HepG2 (cell line): ENCODE measurements at regions not wholly inside any gene's neighbourhood (a gene's known extent, or its start where the extent isn't known, plus 50 kb on each side); places are given as distances from the start of the nearest gene placed in this dataset.
A peak's percentile ranks its signal among the peaks of the same experiment; 100 is the strongest.

ENCODE experiments used
- ATAC-seq: fragments of 200-7000 bp; cut with Tn5 transposase; 3 replicates; pipeline ENCODE4 v1.9.1; 2020; ENCODE audit warnings: mild to moderate bottlenecking, moderate library complexity
- BruUV-seq: library from RNA; stranded (reverse); fragments of 400-500 nt; replicated peaks from 2 replicates; lab custom pipeline; 2021; lab: Mats Ljungman, UMichigan
- CTCF ChIA-PET: fragments of 300-600 bp; formaldehyde crosslinking; extraction: SDS; loops from one replicate; lab custom pipeline; 2021; ENCODE audit warnings: low total read pairs, inconsistent platforms, low intra/inter-chr PET ratio; lab: Yijun Ruan, JAX
- POLR2A ChIA-PET: fragments of 350-600 bp; sonication (Branson Sonifier 250); formaldehyde crosslinking; loops from one replicate; lab custom pipeline; 2020; ENCODE audit warnings: antibody characterized with exemption, inconsistent platforms; lab: Yijun Ruan, JAX
- DNase-seq: peaks from one replicate; pipeline ENCODE4 v3.0.0-alpha.2; 2015; ENCODE audit warnings: low spot score
- FAIRE-seq: peaks from 3 replicates; lab custom pipeline; 2011; peaks lifted over from hg19 to GRCh38; lab: Jason Lieb, UNC
- H2AFZ ChIP-seq: one replicate; pipeline ENCODE4 v1.6.1; 2011; ENCODE audit warnings: low read length, inconsistent platforms
- H3K27ac ChIP-seq: fragments of 300-600 bp; 3 replicates; pipeline ENCODE4 v1.8.0; 2011; ENCODE audit warnings: mixed run types, mild to moderate bottlenecking, mixed read lengths, low read length, inconsistent platforms; ENCODE audit not compliant: insufficient read depth; ENCODE audit errors: extremely low read length
- H3K27me3 ChIP-seq, 2 experiments: fragments of 200-600 bp in 1 of 2; 2 replicates in 1 of 2; 3 replicates in 1 of 2; pipeline versions ENCODE4 v1.6.0 to v1.8.0; 2011; ENCODE audit warnings: low read length in 2 of 2, mild to moderate bottlenecking in 2 of 2, moderate library complexity in 2 of 2, inconsistent platforms in 1 of 2; ENCODE audit not compliant: insufficient read depth in 2 of 2, control insufficient read depth in 1 of 2
- H3K36me3 ChIP-seq, 2 experiments: fragments of 200-600 bp in 1 of 2; replicated peaks in 1 of 2; 2 replicates in 1 of 2; 3 replicates in 1 of 2; pipeline versions ENCODE4 v1.5.1 to v1.8.0; 2011; ENCODE audit warnings: low read length in 2 of 2, inconsistent platforms in 1 of 2; ENCODE audit not compliant: insufficient read depth in 2 of 2, control insufficient read depth in 1 of 2
- H3K4me1 ChIP-seq: 2 replicates; pipeline ENCODE4 v1.5.1; 2012; ENCODE audit warnings: low read length, inconsistent platforms; ENCODE audit not compliant: insufficient read depth
- H3K4me2 ChIP-seq: 2 replicates; pipeline ENCODE4 v1.6.0; 2011; ENCODE audit warnings: low read depth, low read length, inconsistent platforms
- H3K4me3 ChIP-seq, 3 experiments: fragments of 200-600 bp in 1 of 3; sonication (generic), shearing (Covaris generic) in 1 of 3; replicated peaks in 1 of 3; 2 replicates each; pipeline ENCODE4 v1.5.1; 2011 to 2016; ENCODE audit warnings: low read length in 3 of 3, inconsistent platforms in 2 of 3, low read depth in 2 of 3, mild to moderate bottlenecking in 2 of 3, control low read depth in 1 of 3, mixed read lengths in 1 of 3; ENCODE audit not compliant: insufficient read depth in 1 of 3
- H3K79me2 ChIP-seq: one replicate; pipeline ENCODE4 v1.6.1; 2011; ENCODE audit warnings: low read length, inconsistent platforms; ENCODE audit not compliant: insufficient read depth
- H3K9ac ChIP-seq: 2 replicates; pipeline ENCODE4 v1.6.0; 2011; ENCODE audit warnings: mild to moderate bottlenecking, low read depth, low read length, inconsistent platforms; ENCODE audit not compliant: insufficient read depth
- H3K9me3 ChIP-seq: 2 replicates; pipeline ENCODE4 v1.5.1; 2012; ENCODE audit warnings: mild to moderate bottlenecking, low read length
- H4K20me1 ChIP-seq: 2 replicates; pipeline ENCODE4 v1.6.0; 2011; ENCODE audit warnings: inconsistent platforms, mild to moderate bottlenecking, low read length, moderate library complexity; ENCODE audit not compliant: insufficient read depth
- DRAP1 ChIP-seq: IDR thresholded peaks from 2 replicates; pipeline ENCODE4 v1.6.1; 2016; ENCODE audit warnings: missing genetic modification reagents, missing compliant biosample characterization
- ETV5 ChIP-seq: IDR thresholded peaks from 2 replicates; pipeline ENCODE4 v1.6.1; 2018; ENCODE audit warnings: missing biosample characterization, missing genetic modification reagents, inconsistent platforms, borderline replicate concordance
- FOXA1 ChIP-seq, 2 experiments: fragments of 450-650 bp in 1 of 2; sonication (generic) in 1 of 2; formaldehyde crosslinking in 1 of 2; IDR thresholded peaks; 2 replicates each; pipeline versions ENCODE4 v1.4.0 to v1.6.1; 2016 to 2020; ENCODE audit warnings: missing genetic modification reagents in 1 of 2
- JARID2 ChIP-seq: sonication (generic); formaldehyde crosslinking; IDR thresholded peaks from 2 replicates; pipeline ENCODE4 v1.8.1; 2023; ENCODE audit warnings: missing genetic modification reagents, inconsistent platforms; ENCODE audit not compliant: insufficient replicate concordance
- MIER3 ChIP-seq: IDR thresholded peaks from 2 replicates; pipeline ENCODE4 v1.6.1; 2016; ENCODE audit warnings: missing compliant biosample characterization, borderline replicate concordance
- RXRB ChIP-seq: IDR thresholded peaks from 2 replicates; pipeline ENCODE4 v1.6.1; 2016; ENCODE audit warnings: borderline replicate concordance, missing genetic modification reagents, missing compliant biosample characterization
- SALL2 ChIP-seq: sonication (generic); formaldehyde crosslinking; IDR thresholded peaks from 2 replicates; pipeline ENCODE4 v1.8.1; 2023; ENCODE audit warnings: mild to moderate bottlenecking, missing genetic modification reagents, inconsistent platforms
- SNAI1 ChIP-seq: sonication (generic); formaldehyde crosslinking; IDR thresholded peaks from 2 replicates; pipeline ENCODE4 v1.5.0; 2020; ENCODE audit warnings: mild to moderate bottlenecking, missing genetic modification reagents, borderline replicate concordance
- U2AF1 ChIP-seq: fragments of 200-400 bp; formaldehyde crosslinking; optimal IDR thresholded peaks from 2 replicates; pipeline ENCODE3; 2017; ENCODE audit warnings: mild to moderate bottlenecking, low read depth, low read length
- ZMYM4 ChIP-seq: sonication (generic); formaldehyde crosslinking; IDR thresholded peaks from 2 replicates; pipeline ENCODE4 v1.8.1; 2023; ENCODE audit warnings: mild to moderate bottlenecking, missing genetic modification reagents
- ZNF468 ChIP-seq: sonication (generic); formaldehyde crosslinking; IDR thresholded peaks from 2 replicates; pipeline ENCODE4 v1.8.0; 2022; ENCODE audit warnings: mild to moderate bottlenecking, moderate library complexity, missing genetic modification reagents
- ZNF710 ChIP-seq: sonication (generic); formaldehyde crosslinking; IDR thresholded peaks from 2 replicates; pipeline ENCODE4 v1.5.0; 2020; ENCODE audit warnings: mild to moderate bottlenecking, missing genetic modification reagents, borderline replicate concordance
- ZNF772 ChIP-seq: sonication (generic); formaldehyde crosslinking; IDR thresholded peaks from 2 replicates; pipeline ENCODE4 v1.5.0; 2020; ENCODE audit warnings: mild to moderate bottlenecking, missing genetic modification reagents
- WGBS: methylation state at CpG from one replicate; pipeline ENCODE4 v1.1.6; 2017; ENCODE audit warnings: low lambda C conversion rate; 5-methylcytosine and 5-hydroxymethylcytosine counted together
- in situ Hi-C: cut with HindIII; loops from 2 replicates; pipeline ENCODE4 v1.10.0; 2017; ENCODE audit warnings: low pct_unique_long_range_greater_than_20kb; ENCODE audit not compliant: extremely low pct_ligation_motif_present
- intact Hi-C: fragments of 100-400 bp; cut with micrococcal nuclease; formaldehyde crosslinking; loops from one replicate; pipeline ENCODE4 v1.10.0; 2022; ENCODE audit not compliant: unreplicated experiment

DNA sequence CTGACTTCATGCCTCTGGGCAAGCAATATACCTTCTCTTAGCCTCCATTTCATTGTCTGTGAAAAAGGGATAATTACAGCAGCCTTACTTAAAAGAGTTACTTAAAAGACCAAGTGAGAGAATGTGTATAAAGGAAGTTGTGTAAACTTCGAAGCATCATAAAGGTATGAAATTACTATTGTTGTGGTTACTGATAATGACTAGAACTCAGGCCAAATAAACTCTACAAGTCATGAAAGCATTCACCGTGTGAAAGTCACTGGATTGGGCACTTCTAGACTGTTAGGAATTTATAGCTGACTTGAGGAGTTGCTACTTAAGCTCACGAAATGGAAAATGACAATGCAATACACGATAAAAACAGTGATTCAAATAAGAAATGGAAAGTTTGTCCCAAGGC lies 67.4 kb upstream of the HAAO start:
- Histone ChIP-seq H4K20me1 (no peaks in the 10 kb centered on the region), H3K36me3 (no peaks in the 10 kb centered on the region), H3K4me2 (no peak overlapping the region), H3K9me3 (no peaks in the 10 kb centered on the region), H3K79me2 (no peaks in the 10 kb centered on the region), H2AFZ (no peak overlapping the region)
- POLR2A ChIA-PET = interaction anchor here (0.7 to 1.5 kb wide), 3 partner anchors 67 to 115 kb away, joined by 3 to 5 read pairs (median 3); no protein-coding TSS in a partner anchor
- in situ Hi-C loops (loop anchor here (5.0 to 10.0 kb wide), 4 partner anchors 68 to 625 kb away; partner anchors contain the start of gene ZFP36L2), intact Hi-C loops (loop anchor here (1.0 to 10.0 kb wide), 7 partner anchors 32 to 685 kb away; no protein-coding TSS in a partner anchor)
- CTCF ChIA-PET = interaction anchor here (0.8 to 1.8 kb wide), 6 partner anchors 32 to 682 kb away, joined by 3 to 12 read pairs (median 6); no protein-coding TSS in a partner anchor
- TF ChIP-seq SNAI1 (CRISPR knock-in tag) (no peak), ZNF468 (CRISPR knock-in tag) (no peak), JARID2 (no peak), SALL2 (CRISPR knock-in tag) (no peak), ZNF772 (CRISPR knock-in tag) (peak; percentile 24; the same call in 1 of the 2 replicates)
- TF ChIP-seq, all 625 proteins: peak for 1
- H3K4me3 ChIP-seq = no peak overlapping the region
- DNase-seq (no peak), FAIRE-seq (peak; percentile 32), ATAC-seq (no peak)
- H3K27ac ChIP-seq = no peak overlapping the region
- H3K27me3 ChIP-seq = peaks cover 2 to 21% of the 10 kb centered on the region in 2 experiments; a peak in 2 of 5 replicates
- 67% methylated on average over 4 of the region's 4 CpGs for WGBS
- BruUV-seq = no TSS peak
- no peak overlapping the region for H3K9ac ChIP-seq
- H3K4me1 ChIP-seq = peaks cover 19% of the 10 kb centered on the region

GRCh38 chr2:42859006-42859552 lies 66.7 kb upstream of the HAAO start:
- 3% methylated on average over 2 of the region's 2 CpGs for WGBS
- H3K27me3 ChIP-seq = peaks cover 2 to 16% of the 10 kb centered on the region in 2 experiments; a peak in 2 of 5 replicates
- H3K4me3 ChIP-seq = no peak overlapping the region
- DNase-seq = peak; percentile 81
- no peaks in the 10 kb centered on the region for H3K36me3 ChIP-seq
- in situ Hi-C loops = loop anchor here (5.0 to 10.0 kb wide), 4 partner anchors 68 to 626 kb away; partner anchors contain the start of gene ZFP36L2
- no TSS peak for BruUV-seq
- H2AFZ ChIP-seq = no peak overlapping the region
- no peaks in the 10 kb centered on the region for H3K79me2 ChIP-seq
- intact Hi-C loops = loop anchor here (1.0 to 10.0 kb wide), 7 partner anchors 32 to 686 kb away; no protein-coding TSS in a partner anchor
- no peak overlapping the region for H3K9ac ChIP-seq
- no peak overlapping the region for H3K4me2 ChIP-seq
- FAIRE-seq = peak; percentile 93
- H3K27ac ChIP-seq = no peak overlapping the region
- no peak for ATAC-seq
- ChIA-PET CTCF (interaction anchor here (0.8 to 1.8 kb wide), 11 partner anchors 31 to 683 kb away, joined by 3 to 12 read pairs (median 6); no protein-coding TSS in a partner anchor), POLR2A (interaction anchor here (0.8 to 1.5 kb wide), 4 partner anchors 69 to 368 kb away, joined by 3 to 5 read pairs (median 4); no protein-coding TSS in a partner anchor)
- H4K20me1 ChIP-seq = no peaks in the 10 kb centered on the region
- no peaks in the 10 kb centered on the region for H3K9me3 ChIP-seq
- peaks cover 26% of the 10 kb centered on the region for H3K4me1 ChIP-seq
- TF ChIP-seq RXRB (0 out of 2 replicates have a peak, but pooled peaks have one; percentile 44), DRAP1 (CRISPR knock-in tag) (0 out of 2 replicates have a peak, but pooled peaks have one; percentile 50), FOXA1 (IDR thresholded peaks at IDR 0.05) (no peak), FOXA1 (CRISPR knock-in tag; IDR thresholded peaks at IDR 0.05) (no peak), ZMYM4 (CRISPR knock-in tag) (no peak), ETV5 (0 out of 2 replicates have a peak, but pooled peaks have one; percentile 16), MIER3 (CRISPR knock-in tag) (0 out of 2 replicates have a peak, but pooled peaks have one; percentile 43), ZNF710 (CRISPR knock-in tag) (no peak), U2AF1 (no peak)
